Body of pancreas (tissue), 4 donors: ENCODE measurements at regions not wholly inside any gene's neighbourhood (a gene's known extent, or its start where the extent isn't known, plus 50 kb on each side); places are given as distances from the start of the nearest gene placed in this dataset.

Source experiments
- ATAC-seq: fragments of 150-250 bp; one replicate; pipeline ENCODE4 v1.9.1; 2016
- DNase-seq, 4 donors: peaks; one replicate each; pipeline ENCODE4 v3.0.0-alpha.2; 2019
- H3K27ac ChIP-seq, 4 donors: fragments of 200-600 bp; sonication (generic); 1 replicate in 3 of 4; 2 replicates in 1 of 4; pipeline versions ENCODE4 v1.5.1 to v1.6.1; 2016 to 2019; ENCODE audit warnings: mild to moderate bottlenecking in 1 of 4, mixed read lengths in 1 of 4, moderate library complexity in 1 of 4
- H3K27me3 ChIP-seq, 2 donors: fragments of 200-600 bp; sonication (generic); one replicate each; pipeline ENCODE4 v1.6.0; 2016; ENCODE audit warnings: mild to moderate bottlenecking in 1 of 2
- H3K36me3 ChIP-seq, 2 donors: fragments of 200-600 bp; sonication (generic); replicated peaks in 1 of 2; 2 replicates each; pipeline ENCODE4 v1.5.1; 2016; ENCODE audit warnings: low read depth in 2 of 2; ENCODE audit not compliant: insufficient read depth in 1 of 2
- H3K4me1 ChIP-seq: fragments of 200-600 bp; sonication (generic); one replicate; pipeline ENCODE4 v1.6.0; 2016
- H3K4me3 ChIP-seq, 2 donors: fragments of 200-600 bp; sonication (generic); 1 replicate in 1 of 2; 2 replicates in 1 of 2; pipeline ENCODE4 v1.5.1; 2016 to 2019
- H3K9me3 ChIP-seq, 3 donors: fragments of 200-600 bp; sonication (generic); 1 replicate in 2 of 3; 2 replicates in 1 of 3; pipeline ENCODE4 v1.5.1; 2016
- POLR2A ChIP-seq, 3 donors: fragments of 450-650 bp; IDR thresholded peaks; one replicate each; pipeline ENCODE4 v1.6.1; 2016; ENCODE audit warnings: antibody characterized with exemption in 3 of 3, mild to moderate bottlenecking in 2 of 3
- WGBS, 2 donors: methylation state at CpG; one replicate each; pipeline ENCODE4 v1.1.5; 2017; 5-methylcytosine and 5-hydroxymethylcytosine counted together
- intact Hi-C: fragments of 100-400 bp; cut with DNase I; formaldehyde crosslinking; loops from one replicate; pipeline ENCODE4 v1.15.1; 2023
- TF ChIP-seq, protein P1 (sequence below), 7 experiments: fragments of 450-650 bp in 4 of 7; fragments of 200-600 bp in 3 of 7; sonication (generic) in 3 of 7; IDR thresholded peaks; one replicate each; pipeline ENCODE4 v1.5.1; 2016 to 2019; ENCODE audit warnings: antibody characterized with exemption in 7 of 7

DNA sequence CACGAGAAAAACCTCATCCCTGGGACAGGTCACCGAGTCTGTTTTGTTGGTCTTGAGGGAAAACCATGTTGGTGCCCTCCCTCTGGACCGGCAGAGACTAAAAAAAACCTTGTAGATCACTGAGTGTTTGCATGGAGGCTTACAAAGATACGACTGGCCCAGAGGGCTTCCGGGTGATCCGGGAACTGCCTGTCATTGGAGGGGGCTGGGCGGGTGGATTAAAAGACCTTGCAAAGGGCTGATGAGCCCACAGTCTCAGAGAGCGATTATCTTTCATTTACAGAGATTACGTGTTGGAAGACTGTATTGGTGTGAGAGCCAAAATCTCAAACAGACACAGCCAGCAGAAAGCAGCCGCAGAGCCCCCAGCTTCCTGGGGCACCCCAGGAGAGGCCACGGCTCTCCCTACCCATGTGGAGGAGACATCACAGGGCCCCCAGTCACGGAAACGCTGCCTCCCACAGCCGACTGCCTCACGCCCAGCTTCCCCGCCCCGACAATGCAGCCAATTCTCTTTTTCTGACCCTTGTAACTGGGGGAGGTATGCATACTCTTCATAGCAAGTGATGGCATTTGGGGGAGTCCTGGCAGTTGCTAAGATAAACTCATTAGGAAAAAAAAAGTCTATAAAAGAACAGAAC is 426.4 kb downstream of the CTTN start:
- Histone ChIP-seq H3K4me1 (peaks cover 6% of the 10 kb centered on the region), H3K4me3 (no peak overlapping the region), H3K36me3 (no peaks in the 10 kb centered on the region), H3K9me3 (no peaks in the 10 kb centered on the region), H3K27me3 (no peaks in the 10 kb centered on the region), H3K27ac (no peak overlapping the region)
- 73 to 75% methylated on average over 15 to 17 of the region's 17 CpGs for WGBS, 2 donors
- no peak for ATAC-seq
- TF ChIP-seq, protein P1, sequence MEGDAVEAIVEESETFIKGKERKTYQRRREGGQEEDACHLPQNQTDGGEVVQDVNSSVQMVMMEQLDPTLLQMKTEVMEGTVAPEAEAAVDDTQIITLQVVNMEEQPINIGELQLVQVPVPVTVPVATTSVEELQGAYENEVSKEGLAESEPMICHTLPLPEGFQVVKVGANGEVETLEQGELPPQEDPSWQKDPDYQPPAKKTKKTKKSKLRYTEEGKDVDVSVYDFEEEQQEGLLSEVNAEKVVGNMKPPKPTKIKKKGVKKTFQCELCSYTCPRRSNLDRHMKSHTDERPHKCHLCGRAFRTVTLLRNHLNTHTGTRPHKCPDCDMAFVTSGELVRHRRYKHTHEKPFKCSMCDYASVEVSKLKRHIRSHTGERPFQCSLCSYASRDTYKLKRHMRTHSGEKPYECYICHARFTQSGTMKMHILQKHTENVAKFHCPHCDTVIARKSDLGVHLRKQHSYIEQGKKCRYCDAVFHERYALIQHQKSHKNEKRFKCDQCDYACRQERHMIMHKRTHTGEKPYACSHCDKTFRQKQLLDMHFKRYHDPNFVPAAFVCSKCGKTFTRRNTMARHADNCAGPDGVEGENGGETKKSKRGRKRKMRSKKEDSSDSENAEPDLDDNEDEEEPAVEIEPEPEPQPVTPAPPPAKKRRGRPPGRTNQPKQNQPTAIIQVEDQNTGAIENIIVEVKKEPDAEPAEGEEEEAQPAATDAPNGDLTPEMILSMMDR (IDR thresholded peaks at IDR 0.05) = no peak
- no peak for TF ChIP-seq POLR2A (IDR thresholded peaks at IDR 0.05)
- intact Hi-C loops = no loop called here
- no peak for DNase-seq

DNA sequence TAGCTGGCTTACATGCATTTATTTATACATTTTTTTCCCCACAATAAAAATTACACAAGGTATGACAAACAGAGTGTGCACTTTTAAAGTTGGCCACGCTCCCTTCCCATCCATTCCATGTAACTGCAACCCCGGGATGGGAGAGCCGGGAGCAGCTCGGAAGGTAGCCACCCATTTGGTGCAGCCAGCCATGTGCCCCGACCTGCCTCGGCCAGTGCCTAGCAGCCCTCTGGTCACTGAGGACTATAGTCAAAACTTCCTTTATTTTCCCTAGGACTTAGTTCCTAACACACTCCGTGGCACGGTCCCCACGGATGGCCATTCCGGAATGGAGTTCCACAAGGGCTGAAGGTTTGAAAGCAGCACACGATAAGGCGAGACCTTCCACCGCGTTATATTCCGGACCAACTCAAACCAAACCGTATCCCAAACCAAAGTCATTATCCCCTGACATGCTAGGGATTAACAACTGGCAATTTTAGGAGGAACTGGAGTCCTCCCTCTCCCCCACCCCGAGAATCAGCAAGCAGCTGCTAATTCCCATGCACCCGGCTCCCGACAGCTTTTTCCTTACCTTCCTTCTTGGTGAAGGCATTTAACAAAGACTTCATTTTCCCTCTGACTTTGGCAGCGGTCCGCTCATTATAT is 426.4 kb downstream of the SHANK2 start:
- intact Hi-C loops = no loop called here
- H3K4me3 ChIP-seq = no peak overlapping the region
- H3K27me3 ChIP-seq = no peaks in the 10 kb centered on the region
- TF ChIP-seq POLR2A (IDR thresholded peaks at IDR 0.05) = no peak
- TF ChIP-seq, protein P1 (IDR thresholded peaks at IDR 0.05) = no peak
- WGBS, 2 donors = 45 to 56% methylated on average over 21 of the region's 21 CpGs
- peaks cover 6% of the 10 kb centered on the region for H3K4me1 ChIP-seq
- no peaks in the 10 kb centered on the region for H3K36me3 ChIP-seq
- ATAC-seq (peak; percentile 31), DNase-seq (peak in 2 of 4 donors; percentile 18 to 58)
- H3K9me3 ChIP-seq = no peaks in the 10 kb centered on the region
- peak overlapping the region in 3 of 4 donors; percentile 30 to 50 (median 40) for H3K27ac ChIP-seq

DNA sequence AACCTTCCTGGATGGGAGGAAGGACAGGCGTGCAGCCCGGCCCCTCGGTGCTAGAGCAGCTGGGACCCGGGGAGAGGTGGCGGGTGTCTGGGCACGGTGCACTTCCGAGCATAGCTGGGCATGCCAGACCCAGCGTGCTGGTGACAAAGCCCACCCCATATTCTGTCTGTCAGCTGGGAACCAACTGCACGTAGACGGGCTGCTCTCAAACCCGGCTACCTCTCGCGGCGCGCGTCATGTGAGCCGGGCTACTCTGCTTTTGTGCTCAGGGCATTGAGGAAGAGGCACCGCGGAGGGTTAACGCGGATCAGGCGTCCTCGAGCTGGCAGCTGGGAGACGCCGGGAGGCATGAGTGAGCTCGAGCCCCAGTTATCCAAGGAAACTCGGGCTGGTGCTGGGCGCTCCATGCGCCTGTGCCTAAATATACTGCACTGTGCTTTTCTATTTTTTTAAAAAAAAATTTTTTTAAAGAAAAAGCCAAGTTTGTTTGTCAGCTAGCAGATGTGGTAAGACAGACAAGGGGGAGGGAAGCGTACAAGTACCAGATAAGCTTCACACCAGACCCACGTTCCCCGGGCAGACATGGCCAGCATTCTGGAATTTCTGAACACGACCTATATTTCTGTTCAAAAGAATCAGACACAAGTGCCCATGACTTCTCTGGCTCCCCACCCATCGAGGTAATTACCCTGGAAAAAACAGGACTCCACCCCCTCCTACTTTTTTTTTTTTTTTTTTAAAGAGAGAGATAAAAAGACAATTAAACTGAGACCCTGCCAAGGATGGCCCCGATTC is 425.6 kb downstream of the SHANK2 start:
- H3K27ac ChIP-seq = peak overlapping the region in 3 of 4 donors; percentile 30 to 50 (median 40)
- ATAC-seq (peak; percentile 47), DNase-seq (peak; percentile 14 to 52 (median 24))
- H3K36me3 ChIP-seq = no peaks in the 10 kb centered on the region
- H3K4me1 ChIP-seq = peaks cover 6% of the 10 kb centered on the region
- WGBS, 2 donors = 17 to 46% methylated on average over 29 to 34 of the region's 35 CpGs
- TF ChIP-seq, protein P1 (IDR thresholded peaks at IDR 0.05) = no peak
- peak in 1 of 3 donors; percentile 7 for TF ChIP-seq POLR2A (IDR thresholded peaks at IDR 0.05)
- H3K4me3 ChIP-seq = no peak overlapping the region
- H3K27me3 ChIP-seq = no peaks in the 10 kb centered on the region
- intact Hi-C loops = no loop called here
- H3K9me3 ChIP-seq = no peaks in the 10 kb centered on the region

DNA sequence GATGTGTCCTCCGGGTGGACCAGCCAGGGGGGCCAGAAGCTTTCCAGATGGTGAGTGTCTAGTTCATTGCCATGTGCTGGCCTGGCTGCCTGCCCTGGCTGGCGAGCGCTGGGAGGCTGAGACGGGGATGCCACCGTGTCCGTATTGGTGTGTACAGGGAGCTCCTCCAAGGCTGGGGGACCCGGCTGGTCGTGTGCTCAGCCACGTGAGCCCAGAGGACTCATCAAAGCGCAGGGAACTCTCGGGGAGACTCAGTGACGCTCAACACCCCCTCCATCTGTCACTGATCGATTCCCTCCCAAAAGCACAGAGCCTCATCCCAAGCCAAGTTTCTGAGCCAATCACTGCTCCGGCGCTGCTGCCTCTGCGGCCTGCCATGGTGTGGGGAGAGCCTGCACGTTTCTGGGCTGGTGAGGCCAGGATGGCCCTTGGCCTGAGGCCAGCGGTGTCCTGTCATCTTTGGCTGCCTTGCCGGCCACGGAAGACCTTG is 423.7 kb downstream of the SHANK2 start:
- Histone ChIP-seq H3K4me3 (no peak overlapping the region), H3K9me3 (no peaks in the 10 kb centered on the region), H3K36me3 (no peaks in the 10 kb centered on the region), H3K27me3 (no peaks in the 10 kb centered on the region), H3K27ac (no peak overlapping the region), H3K4me1 (peaks cover 6% of the 10 kb centered on the region)
- ATAC-seq = no peak
- intact Hi-C loops = no loop called here
- DNase-seq = no peak
- 71 to 78% methylated on average over 9 to 19 of the region's 20 CpGs for WGBS, 2 donors
- TF ChIP-seq, protein P1 (IDR thresholded peaks at IDR 0.05) = no peak
- no peak for TF ChIP-seq POLR2A (IDR thresholded peaks at IDR 0.05)
